SK-N-MC (cell line): ENCODE measurements at regions not wholly inside any gene's neighbourhood (a gene's known extent, or its start where the extent isn't known, plus 50 kb on each side); places are given as distances from the start of the nearest gene placed in this dataset.
A peak's percentile ranks its signal among the peaks of the same experiment; 100 is the strongest.

ENCODE experiments used
- DNase-seq: peaks from one replicate; pipeline ENCODE4 v3.0.0-alpha.2; 2011; ENCODE audit warnings: low read depth, low spot score
- H3K27ac ChIP-seq: fragments of 200-600 bp; sonication (generic); 2 replicates; pipeline ENCODE4 v1.5.1; 2016; ENCODE audit warnings: mixed run types
- H3K36me3 ChIP-seq: fragments of 200-600 bp; sonication (generic); 2 replicates; pipeline ENCODE4 v1.6.1; 2017; ENCODE audit warnings: antibody characterized with exemption, low read length, mixed read lengths; ENCODE audit not compliant: insufficient read depth
- H3K4me3 ChIP-seq: fragments of 200-600 bp; sonication (generic); 2 replicates; pipeline ENCODE4 v1.5.1; 2016
- H3K9ac ChIP-seq: fragments of 200-600 bp; sonication (generic); 2 replicates; pipeline ENCODE4 v1.8.0; 2017; ENCODE audit warnings: mixed run types, mixed read lengths; ENCODE audit not compliant: insufficient read length
- H3K9me3 ChIP-seq: fragments of 200-600 bp; sonication (generic); 2 replicates; pipeline ENCODE4 v1.6.1; 2017; ENCODE audit warnings: low read depth, mild to moderate bottlenecking, antibody characterized with exemption, low read length, moderate library complexity, mixed read lengths
- EZH2 ChIP-seq: fragments of 200-600 bp; sonication (generic); IDR thresholded peaks from one replicate; pipeline ENCODE4 v1.6.1; 2017; ENCODE audit warnings: antibody characterized with exemption
- FOXP2 ChIP-seq: optimal IDR thresholded peaks from 2 replicates; pipeline ENCODE3; 2011; ENCODE audit warnings: mild to moderate bottlenecking, moderate library complexity; ENCODE audit not compliant: insufficient read depth; ENCODE audit errors: extremely low read length, control extremely low read depth
- POLR2AphosphoS5 ChIP-seq: IDR thresholded peaks from 2 replicates; pipeline ENCODE4 v1.6.1; 2012; ENCODE audit warnings: mild to moderate bottlenecking, low read depth, low read length, borderline replicate concordance

GRCh38 chr13:58620176-58620575 is 988.6 kb downstream of the PCDH17 start:
- Histone ChIP-seq H3K9ac (no peak overlapping the region), H3K4me3 (no peak overlapping the region), H3K27ac (no peak overlapping the region), H3K9me3 (no peaks in the 10 kb centered on the region), H3K36me3 (no peaks in the 10 kb centered on the region)
- DNase-seq = no peak
- TF ChIP-seq FOXP2 = no peak
- TF ChIP-seq EZH2 = no peak
- no peak for TF ChIP-seq POLR2AphosphoS5

DNA sequence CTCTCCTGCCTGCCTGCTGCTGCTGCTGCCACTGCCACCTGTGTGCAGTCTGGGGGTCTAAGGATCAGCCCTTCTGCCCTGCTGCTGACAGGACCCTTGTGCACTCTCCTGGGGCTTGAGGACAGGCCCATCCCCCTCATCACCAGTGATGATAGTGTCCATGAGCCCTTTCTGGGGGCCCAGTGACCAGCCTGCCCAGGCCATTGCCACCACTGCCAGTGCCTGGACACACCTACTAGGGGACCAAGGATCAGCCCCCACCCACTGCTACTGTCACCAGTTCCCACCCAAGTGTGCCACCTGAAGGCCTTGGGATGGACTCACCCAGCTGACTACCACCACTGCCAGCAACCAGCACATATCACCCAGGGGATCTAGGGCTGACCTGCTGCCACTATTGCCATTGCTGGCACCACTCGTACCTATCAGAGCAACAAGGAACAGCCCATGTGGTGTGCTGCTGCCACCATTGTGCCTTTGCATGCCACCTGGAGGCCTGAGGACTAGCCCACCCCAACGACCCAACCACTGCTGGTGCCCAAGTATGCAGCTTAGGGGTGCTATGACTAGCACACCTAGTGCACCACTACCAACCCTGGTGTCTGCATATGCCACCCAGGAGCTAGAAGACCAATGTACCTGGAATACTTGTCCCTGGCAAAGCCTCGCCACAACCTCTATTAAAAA is 994.3 kb downstream of the PCDH17 start:
- H3K9ac ChIP-seq = no peak overlapping the region
- H3K9me3 ChIP-seq = no peaks in the 10 kb centered on the region; the same call in 1 of the 2 replicates
- H3K36me3 ChIP-seq = no peaks in the 10 kb centered on the region
- H3K27ac ChIP-seq = no peak overlapping the region
- DNase-seq = no peak
- TF ChIP-seq EZH2 (no peak), POLR2AphosphoS5 (no peak), FOXP2 (no peak)
- H3K4me3 ChIP-seq = no peak overlapping the region

DNA sequence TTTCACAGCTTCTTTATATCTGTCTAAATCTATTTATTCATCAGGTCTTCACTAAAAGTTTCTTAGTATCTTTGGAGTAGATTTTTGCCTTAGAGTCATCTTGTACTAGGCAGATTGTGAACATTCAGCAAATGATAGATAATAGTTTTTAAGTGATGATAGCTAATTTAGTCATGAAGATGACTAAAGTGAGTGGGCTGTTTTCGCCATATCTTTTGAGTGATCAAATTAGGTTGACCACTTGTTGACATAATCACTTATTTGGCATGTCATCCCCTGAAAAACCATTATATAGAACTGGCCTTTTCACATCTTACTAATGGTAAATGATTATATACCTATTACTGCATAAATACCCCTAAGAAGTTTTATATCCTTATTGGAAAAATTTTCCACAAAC is 999.2 kb downstream of the PCDH17 start:
- H3K9me3 ChIP-seq = no peaks in the 10 kb centered on the region; the same call in 1 of the 2 replicates
- no peaks in the 10 kb centered on the region for H3K36me3 ChIP-seq
- DNase-seq = no peak
- no peak overlapping the region for H3K4me3 ChIP-seq
- TF ChIP-seq EZH2 (no peak), POLR2AphosphoS5 (no peak), FOXP2 (no peak)
- no peak overlapping the region for H3K9ac ChIP-seq
- no peak overlapping the region for H3K27ac ChIP-seq

DNA sequence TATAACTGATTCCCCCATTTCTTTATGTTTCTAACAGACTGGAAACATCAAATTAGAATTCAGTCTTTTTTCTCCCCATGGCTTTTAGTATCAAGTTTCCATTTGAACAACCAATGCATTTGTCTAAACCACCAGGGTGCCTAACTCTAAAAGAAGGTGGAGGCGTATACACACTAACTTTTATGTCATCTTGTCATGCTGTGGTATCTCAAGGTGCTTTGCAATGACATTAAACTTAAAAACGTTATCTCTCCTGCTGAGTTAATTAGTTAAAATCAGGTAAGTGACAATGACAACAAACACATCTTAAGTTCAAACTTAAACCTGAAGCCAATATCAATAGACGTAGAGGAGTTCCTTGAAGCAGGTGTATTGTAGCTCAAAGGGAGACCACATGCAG is 1001.7 kb downstream of the PCDH17 start:
- Histone ChIP-seq H3K9me3 (no peaks in the 10 kb centered on the region), H3K27ac (no peak overlapping the region), H3K36me3 (no peaks in the 10 kb centered on the region), H3K4me3 (no peak overlapping the region), H3K9ac (no peak overlapping the region)
- no peak for DNase-seq
- TF ChIP-seq EZH2 = no peak
- no peak for TF ChIP-seq FOXP2

DNA sequence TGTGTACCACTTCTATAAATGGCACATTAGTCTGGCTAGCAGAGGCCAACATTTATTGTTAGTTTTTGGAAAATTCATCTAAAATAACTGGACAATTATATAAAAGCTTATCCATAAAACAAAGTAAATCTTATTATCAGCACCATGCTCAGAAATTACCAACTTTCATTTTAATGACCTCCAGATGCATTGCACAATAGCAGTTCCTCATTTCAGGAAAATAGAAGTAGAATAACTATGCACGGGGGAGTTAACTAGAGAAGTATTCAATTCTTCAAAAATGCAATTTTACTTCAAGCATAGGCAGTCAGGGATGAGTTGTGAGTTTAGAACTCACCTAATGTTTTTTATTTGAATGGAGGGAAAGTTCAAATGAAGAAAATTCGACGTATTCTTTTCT is 1023.5 kb downstream of the PCDH17 start:
- no peak for TF ChIP-seq FOXP2
- no peak for TF ChIP-seq EZH2
- TF ChIP-seq POLR2AphosphoS5 = no peak
- no peaks in the 10 kb centered on the region for H3K9me3 ChIP-seq
- DNase-seq = no peak
- H3K4me3 ChIP-seq = no peak overlapping the region
- no peak overlapping the region for H3K9ac ChIP-seq
- no peaks in the 10 kb centered on the region for H3K36me3 ChIP-seq
- no peak overlapping the region for H3K27ac ChIP-seq

- TF ChIP-seq POLR2AphosphoS5 (no peak), FOXP2 (no peak), EZH2 (no peak)
- DNase-seq = no peak
- Histone ChIP-seq H3K36me3 (no peaks in the 10 kb centered on the region), H3K4me3 (no peak overlapping the region), H3K9ac (no peak overlapping the region), H3K9me3 (no peaks in the 10 kb centered on the region), H3K27ac (no peak overlapping the region)
These were observed 1029.3 kb downstream of the PCDH17 start for GRCh38 chr13:58660826-58661225.

- Histone ChIP-seq H3K9ac (no peak overlapping the region), H3K9me3 (no peaks in the 10 kb centered on the region), H3K27ac (0 out of 2 replicates have a peak overlapping the region, but pooled peaks have one; percentile 7), H3K4me3 (no peak overlapping the region), H3K36me3 (no peaks in the 10 kb centered on the region)
- TF ChIP-seq POLR2AphosphoS5 (no peak), EZH2 (no peak), FOXP2 (no peak)
- no peak for DNase-seq
These were observed 1034.8 kb downstream of the PCDH17 start for GRCh38 chr13:58666331-58666730.

GRCh38 chr13:58667096-58667495 is 1035.6 kb downstream of the PCDH17 start:
- H3K9me3 ChIP-seq = no peaks in the 10 kb centered on the region
- TF ChIP-seq FOXP2 = no peak
- no peak for TF ChIP-seq EZH2
- TF ChIP-seq POLR2AphosphoS5 = no peak
- H3K36me3 ChIP-seq = no peaks in the 10 kb centered on the region
- no peak overlapping the region for H3K4me3 ChIP-seq
- H3K9ac ChIP-seq = no peak overlapping the region
- no peak overlapping the region for H3K27ac ChIP-seq
- no peak for DNase-seq

GRCh38 chr13:58680115-58680514 is 1048.6 kb downstream of the PCDH17 start:
- TF ChIP-seq EZH2 (no peak), POLR2AphosphoS5 (no peak), FOXP2 (no peak)
- no peaks in the 10 kb centered on the region for H3K9me3 ChIP-seq
- H3K36me3 ChIP-seq = no peaks in the 10 kb centered on the region
- H3K9ac ChIP-seq = no peak overlapping the region
- H3K4me3 ChIP-seq = no peak overlapping the region
- no peak for DNase-seq
- no peak overlapping the region for H3K27ac ChIP-seq
